Sciatic nerve (tissue), 2 donors: ENCODE measurements at regions not wholly inside any gene's neighbourhood (a gene's known extent, or its start where the extent isn't known, plus 50 kb on each side); places are given as distances from the start of the nearest gene placed in this dataset.
"Not testable (repeated sequence)": the region's sequence is repeated elsewhere in the genome, so short reads cannot be mapped to it uniquely, and the experiment has no call there.

Experiments
- ATAC-seq: fragments of 200-7000 bp; cut with Tn5 transposase; one replicate; pipeline ENCODE4 v1.9.1; 2020; ENCODE audit warnings: mild to moderate bottlenecking, moderate library complexity
- DNase-seq: peaks from one replicate; pipeline ENCODE4 v3.0.0-alpha.2; 2020; ENCODE audit warnings: low spot score
- intact Hi-C: fragments of 100-400 bp; cut with DNase I; formaldehyde crosslinking; loops from one replicate; pipeline ENCODE4 v1.14.2; 2022
- donor health status: DM: no; HTN: no; CAD: no.
- donor health status: DM: no; HTN: no; CAD: no.

- no peak for DNase-seq
- no peak for ATAC-seq
- intact Hi-C loops = no loop called here
Measured at GRCh38 chr2:67169417-67170140, 227.6 kb upstream of the ETAA1 start.

GRCh38 chr2:67179526-67179925 is 217.6 kb upstream of the ETAA1 start:
- no peak for DNase-seq
- intact Hi-C loops = no loop called here
- no peak for ATAC-seq

GRCh38 chr2:67180841-67181240 is 216.3 kb upstream of the ETAA1 start:
- intact Hi-C loops = loop anchor here (5.0 kb wide), 1 partner anchor 1189 kb away; no protein-coding TSS in a partner anchor
- ATAC-seq = no peak
- no peak for DNase-seq

- intact Hi-C loops = loop anchor here (5.0 kb wide), 1 partner anchor 1191 kb away; no protein-coding TSS in a partner anchor
- DNase-seq (no peak), ATAC-seq (no peak)
Measured at GRCh38 chr2:67182884-67183283, 214.2 kb upstream of the ETAA1 start.

DNA sequence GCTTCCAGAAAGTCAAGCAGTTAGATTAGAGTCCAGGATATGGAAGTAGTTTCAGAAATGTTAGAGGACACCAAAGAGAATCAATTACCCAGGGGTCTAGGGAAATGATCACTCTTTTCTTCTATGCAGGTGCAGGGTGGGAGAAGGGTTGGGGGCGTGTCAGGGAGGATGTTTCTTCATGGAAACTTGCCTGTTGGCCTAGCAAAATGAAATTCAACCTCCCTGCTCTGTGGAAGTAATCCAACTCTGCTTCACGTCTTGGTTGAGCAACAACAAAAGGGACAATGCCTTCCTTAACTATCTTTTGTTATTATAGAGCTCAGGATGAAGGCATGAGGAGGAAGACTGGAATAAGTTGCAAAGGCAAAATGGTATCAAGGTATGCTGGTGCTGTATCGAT is 210.8 kb upstream of the ETAA1 start:
- ATAC-seq = no peak
- intact Hi-C loops = no loop called here
- no peak for DNase-seq

DNA sequence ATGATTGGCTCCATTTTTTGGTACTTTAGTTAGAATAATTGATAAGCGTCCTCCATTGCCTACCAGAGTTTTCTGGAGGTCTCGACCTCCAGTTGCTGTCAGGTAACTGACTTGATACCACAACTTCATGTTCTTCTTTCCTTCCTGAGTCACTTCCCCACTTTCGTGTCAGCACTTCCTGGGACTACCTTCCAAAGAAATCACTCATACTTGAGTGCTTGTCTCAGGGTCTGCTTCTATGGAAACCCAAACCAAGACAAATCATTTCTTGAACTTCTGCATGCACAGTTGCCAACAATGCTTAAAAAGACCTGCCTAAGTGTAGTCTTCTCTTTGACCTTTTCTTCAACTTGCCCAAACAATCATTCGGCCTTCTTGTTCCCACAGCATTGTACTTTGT is 210.3 kb upstream of the ETAA1 start:
- intact Hi-C loops = no loop called here
- DNase-seq = no peak
- ATAC-seq = no peak

DNA sequence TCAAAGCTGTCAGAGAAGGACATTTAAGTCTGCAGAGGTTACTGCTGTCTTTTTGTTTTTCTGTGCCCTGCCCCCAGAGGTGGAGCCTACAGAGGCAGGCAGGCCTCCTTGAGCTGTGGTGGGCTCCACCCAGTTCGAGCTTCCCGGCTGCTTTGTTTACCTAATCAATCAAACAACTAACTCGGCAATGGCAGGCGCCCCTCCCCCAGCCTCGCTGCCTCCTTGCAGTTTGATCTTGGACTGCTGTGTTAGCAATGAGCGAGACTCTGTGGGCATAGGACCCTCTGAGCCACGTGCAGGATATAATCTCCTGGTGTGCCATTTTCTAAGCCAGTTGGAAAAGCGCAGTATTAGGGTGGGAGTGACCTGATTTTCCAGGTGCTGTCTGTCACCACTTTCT is 201.8 kb upstream of the ETAA1 start:
- ATAC-seq, intact Hi-C loops, DNase-seq: not testable (repeated sequence)

DNA sequence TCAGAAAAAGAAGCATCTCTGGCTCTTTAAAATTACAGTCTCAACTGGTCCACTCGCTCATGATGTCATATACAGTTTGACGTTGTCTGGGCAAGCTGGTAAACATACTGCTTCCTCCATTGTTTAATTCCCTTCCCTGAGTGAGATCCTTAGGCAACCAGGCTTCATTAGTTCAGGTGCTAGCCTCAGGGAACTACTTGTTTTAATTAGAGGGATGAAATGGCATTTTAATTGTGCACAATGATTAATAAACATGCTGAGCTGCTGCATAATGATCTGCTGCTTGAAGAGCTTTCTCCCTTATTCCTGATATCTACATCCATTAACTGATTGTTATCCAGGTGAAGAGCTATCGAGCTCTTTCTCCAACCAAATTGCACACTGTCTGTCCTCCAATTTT is 195.6 kb upstream of the ETAA1 start:
- intact Hi-C loops = no loop called here

DNA sequence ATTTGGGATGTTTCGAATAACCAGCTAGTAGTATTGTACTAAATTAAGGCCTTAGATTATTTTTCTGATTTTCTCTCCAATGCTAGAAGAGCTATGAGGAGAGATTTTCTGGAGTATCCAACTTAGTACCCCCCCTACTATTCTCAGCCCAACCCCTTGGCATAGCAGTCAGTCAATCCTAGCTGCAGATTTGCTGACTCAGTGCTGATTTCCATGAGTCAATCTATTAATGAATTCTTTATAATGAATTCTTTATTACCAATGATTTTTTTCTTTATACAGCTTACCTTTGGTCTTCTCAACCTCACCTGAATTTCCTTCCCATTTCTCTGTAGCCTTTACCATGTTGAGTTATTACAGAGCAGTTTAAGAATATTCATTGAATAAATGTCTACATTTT is 192.8 kb upstream of the ETAA1 start:
- DNase-seq (no peak), ATAC-seq (no peak)
- intact Hi-C loops = no loop called here

More for the DNA sequence above, 195.6 kb upstream of the ETAA1 start:
- DNase-seq (no peak), ATAC-seq (no peak)

DNA sequence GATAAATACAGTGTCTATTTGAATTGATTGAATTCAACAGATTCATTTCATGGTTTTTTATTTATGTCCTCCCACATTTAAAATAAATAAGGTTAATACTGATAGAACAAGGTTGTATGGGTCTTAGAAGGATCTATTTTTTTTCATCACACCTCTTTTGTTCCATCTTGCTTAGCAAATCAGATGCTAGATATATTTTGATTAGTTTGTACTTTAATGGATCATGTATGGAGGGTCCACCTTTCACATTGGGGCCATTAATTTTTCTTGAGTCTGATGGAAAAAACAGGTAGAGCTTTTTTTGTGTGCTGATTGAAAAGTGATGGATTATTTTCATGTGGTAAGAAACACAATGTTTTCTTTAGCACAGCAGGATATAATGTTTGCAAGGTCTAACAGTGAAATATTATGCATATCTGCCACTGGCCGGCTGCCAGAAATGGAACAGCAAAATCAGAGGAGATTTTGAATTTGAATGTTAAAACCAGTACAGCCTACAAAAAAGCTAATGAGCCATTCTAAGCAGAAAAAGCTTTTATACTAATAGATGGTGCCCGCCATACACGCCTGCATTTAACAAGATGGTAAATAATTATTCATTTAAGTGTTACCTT is 188.1 kb upstream of the ETAA1 start:
- intact Hi-C loops = no loop called here
- ATAC-seq (no peak), DNase-seq (no peak)

- ATAC-seq (no peak), DNase-seq (no peak)
- intact Hi-C loops = no loop called here
Measured at GRCh38 chr2:67210430-67210829, 186.7 kb upstream of the ETAA1 start.

GRCh38 chr2:67212203-67212602 is 184.9 kb upstream of the ETAA1 start:
- intact Hi-C loops = no loop called here
- no peak for ATAC-seq
- no peak for DNase-seq

DNA sequence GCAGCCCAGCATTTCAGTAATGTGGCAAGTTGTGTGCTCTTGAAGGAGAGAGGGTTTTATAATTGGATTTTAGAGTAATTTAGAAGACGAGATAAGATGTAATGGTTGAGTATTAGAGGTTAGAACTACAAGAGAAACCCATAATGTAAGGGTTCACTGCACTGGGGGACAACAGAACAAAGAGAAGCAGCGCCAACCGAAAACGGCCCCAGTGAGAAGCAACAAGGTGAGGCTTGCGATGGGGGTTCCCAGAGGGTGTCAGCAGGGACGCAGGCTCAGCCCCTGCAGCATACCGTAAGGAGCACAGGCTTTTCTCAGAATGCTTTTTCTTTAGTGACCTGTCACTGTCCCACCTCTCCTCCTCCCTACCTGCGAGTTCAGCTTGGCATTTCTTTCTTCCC is 183.9 kb upstream of the ETAA1 start:
- DNase-seq (no peak), ATAC-seq (no peak)
- intact Hi-C loops = no loop called here

GRCh38 chr2:67213677-67214402 is 183.3 kb upstream of the ETAA1 start:
- DNase-seq (no peak), ATAC-seq (no peak)
- intact Hi-C loops = no loop called here

- intact Hi-C loops = no loop called here
- DNase-seq (no peak), ATAC-seq (peak; percentile 26)
Measured at GRCh38 chr2:67214585-67215185, 182.4 kb upstream of the ETAA1 start.

- no peak for DNase-seq
- ATAC-seq = no peak
Measured at GRCh38 chr2:67215214-67216055, 181.7 kb upstream of the ETAA1 start.

GRCh38 chr2:67216103-67216502 is 181.0 kb upstream of the ETAA1 start:
- intact Hi-C loops = no loop called here
- DNase-seq (no peak), ATAC-seq (no peak)

More at GRCh38 chr2:67215214-67216055, 181.7 kb upstream of the ETAA1 start:
- intact Hi-C loops = no loop called here

GRCh38 chr2:67216881-67217280 is 180.3 kb upstream of the ETAA1 start:
- DNase-seq (no peak), ATAC-seq (no peak)
- intact Hi-C loops = no loop called here

DNA sequence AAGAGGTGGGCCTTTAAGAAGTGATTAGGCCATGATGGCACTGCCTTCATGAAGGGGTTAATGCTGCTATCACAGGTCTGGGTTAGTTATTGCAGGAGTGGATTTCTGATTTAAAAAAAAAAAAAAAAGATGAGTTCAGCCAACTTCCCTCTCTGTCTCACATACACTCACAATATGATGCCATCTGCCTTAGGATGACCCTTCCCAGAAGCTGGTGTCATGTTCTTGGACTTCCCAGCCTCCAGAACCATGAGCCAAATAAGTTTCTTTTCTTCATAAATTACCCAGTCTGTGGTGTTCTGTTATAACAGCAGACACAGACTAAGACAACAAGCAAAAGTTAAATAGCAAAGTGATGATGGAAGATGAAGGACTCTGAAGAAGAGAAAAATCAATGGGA is 179.7 kb upstream of the ETAA1 start:
- ATAC-seq = no peak
- no peak for DNase-seq
- intact Hi-C loops = no loop called here
